GM21381 (cell line): ENCODE measurements at regions not wholly inside any gene's neighbourhood (a gene's known extent, or its start where the extent isn't known, plus 50 kb on each side); places are given as distances from the start of the nearest gene placed in this dataset.
"Not testable (repeated sequence)": the region's sequence is repeated elsewhere in the genome, so short reads cannot be mapped to it uniquely, and the experiment has no call there.

Experiments used
- ATAC-seq: cut with Tn5 transposase; IDR thresholded peaks from one replicate; pipeline ENCODE4 v1.9.1; 2021; ENCODE audit warnings: mild to moderate bottlenecking, moderate library complexity; ENCODE audit not compliant: unreplicated experiment

GRCh38 chr2:35827086-35827485, 528.5 kb upstream of the CRIM1 start:
- ATAC-seq = no peak

- no peak for ATAC-seq
Observed at GRCh38 chr2:35822716-35823115, 532.9 kb upstream of the CRIM1 start.

GRCh38 chr2:35821675-35822074, 533.9 kb upstream of the CRIM1 start:
- ATAC-seq = no peak

- no peak for ATAC-seq
Observed at GRCh38 chr2:35820391-35820790, 535.2 kb upstream of the CRIM1 start.

- no peak for ATAC-seq
Observed at GRCh38 chr2:35819033-35819432, 536.5 kb upstream of the CRIM1 start.

- ATAC-seq = not testable (repeated sequence)
Observed at GRCh38 chr2:35818359-35818758, 537.2 kb upstream of the CRIM1 start.

GRCh38 chr2:35814597-35814996, 541.0 kb upstream of the CRIM1 start:
- ATAC-seq = not testable (repeated sequence)

GRCh38 chr2:35803126-35803525, 552.5 kb upstream of the CRIM1 start:
- no peak for ATAC-seq

GRCh38 chr2:35794796-35795450, 560.7 kb upstream of the CRIM1 start:
- ATAC-seq = no peak

GRCh38 chr2:35790292-35790691, 565.3 kb upstream of the CRIM1 start:
- ATAC-seq = no peak

GRCh38 chr2:35788543-35788942, 567.0 kb upstream of the CRIM1 start:
- ATAC-seq = no peak

- ATAC-seq = no peak
Observed at GRCh38 chr2:35787302-35788031, 568.1 kb upstream of the CRIM1 start.

GRCh38 chr2:35785564-35785963, 570.0 kb upstream of the CRIM1 start:
- no peak for ATAC-seq

GRCh38 chr2:35784777-35785176, 570.8 kb upstream of the CRIM1 start:
- no peak for ATAC-seq

GRCh38 chr2:35783723-35784122, 571.9 kb upstream of the CRIM1 start:
- no peak for ATAC-seq

- ATAC-seq = no peak
Observed at GRCh38 chr2:35741556-35741955, 614.0 kb upstream of the CRIM1 start.

- ATAC-seq = no peak
Observed at GRCh38 chr2:35731674-35732073, 623.9 kb upstream of the CRIM1 start.

GRCh38 chr2:35714883-35715282, 640.7 kb upstream of the CRIM1 start:
- ATAC-seq = no peak

GRCh38 chr2:35708411-35708923, 647.1 kb upstream of the CRIM1 start:
- ATAC-seq = no peak

GRCh38 chr2:35688309-35688708, 667.3 kb upstream of the CRIM1 start:
- ATAC-seq = no peak

- no peak for ATAC-seq
Observed at GRCh38 chr2:35651688-35652323, 703.8 kb upstream of the CRIM1 start.

GRCh38 chr2:35614640-35615039, 740.9 kb upstream of the CRIM1 start:
- ATAC-seq = no peak
